MM.1S (cell line): ENCODE measurements at regions not wholly inside any gene's neighbourhood (a gene's known extent, or its start where the extent isn't known, plus 50 kb on each side); places are given as distances from the start of the nearest gene placed in this dataset.

Source experiments
- EZH2 ChIP-seq: fragments of 300-600 bp; sonication (generic); optimal IDR thresholded peaks from 2 replicates; pipeline ENCODE3; 2017; ENCODE audit warnings: low read depth, mild to moderate bottlenecking, antibody characterized with exemption, low read length, mixed read lengths
- TF ChIP-seq, protein P1 (sequence below): fragments of 300-600 bp; sonication (generic); IDR thresholded peaks from 2 replicates; pipeline ENCODE4 v1.5.1; 2016; ENCODE audit warnings: antibody characterized with exemption, low read length, mixed read lengths

DNA sequence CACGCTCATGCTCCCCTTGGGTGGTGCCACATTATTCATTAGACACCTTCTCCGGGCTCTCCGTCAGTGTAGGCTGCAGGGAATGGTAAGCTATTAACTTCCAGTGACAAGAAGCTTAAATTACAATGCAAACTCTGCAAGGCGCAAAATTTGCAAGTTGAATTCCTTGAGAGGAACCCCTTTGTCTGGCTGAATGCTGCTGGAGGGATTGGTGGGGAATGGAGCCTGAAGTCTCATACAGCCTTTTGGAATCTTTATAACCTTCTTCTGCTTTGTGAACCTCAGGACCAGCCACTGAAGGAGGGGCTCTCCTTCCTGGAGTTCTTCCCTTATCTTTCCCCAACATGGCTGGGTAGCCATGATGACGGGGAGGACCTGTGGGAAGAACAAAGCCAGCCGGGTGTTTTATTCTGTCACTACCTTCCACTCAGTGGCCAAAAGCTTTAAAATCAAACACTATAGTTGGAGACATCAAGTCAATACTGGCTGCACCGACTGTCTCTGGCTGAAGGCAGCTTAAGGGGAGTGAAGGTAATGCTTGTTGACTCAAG is 220.9 kb upstream of the EPHA4 start:
- TF ChIP-seq, protein P1, sequence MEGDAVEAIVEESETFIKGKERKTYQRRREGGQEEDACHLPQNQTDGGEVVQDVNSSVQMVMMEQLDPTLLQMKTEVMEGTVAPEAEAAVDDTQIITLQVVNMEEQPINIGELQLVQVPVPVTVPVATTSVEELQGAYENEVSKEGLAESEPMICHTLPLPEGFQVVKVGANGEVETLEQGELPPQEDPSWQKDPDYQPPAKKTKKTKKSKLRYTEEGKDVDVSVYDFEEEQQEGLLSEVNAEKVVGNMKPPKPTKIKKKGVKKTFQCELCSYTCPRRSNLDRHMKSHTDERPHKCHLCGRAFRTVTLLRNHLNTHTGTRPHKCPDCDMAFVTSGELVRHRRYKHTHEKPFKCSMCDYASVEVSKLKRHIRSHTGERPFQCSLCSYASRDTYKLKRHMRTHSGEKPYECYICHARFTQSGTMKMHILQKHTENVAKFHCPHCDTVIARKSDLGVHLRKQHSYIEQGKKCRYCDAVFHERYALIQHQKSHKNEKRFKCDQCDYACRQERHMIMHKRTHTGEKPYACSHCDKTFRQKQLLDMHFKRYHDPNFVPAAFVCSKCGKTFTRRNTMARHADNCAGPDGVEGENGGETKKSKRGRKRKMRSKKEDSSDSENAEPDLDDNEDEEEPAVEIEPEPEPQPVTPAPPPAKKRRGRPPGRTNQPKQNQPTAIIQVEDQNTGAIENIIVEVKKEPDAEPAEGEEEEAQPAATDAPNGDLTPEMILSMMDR = no peak
- TF ChIP-seq EZH2 = no peak
